SK-N-SH treated with all-trans-retinoic acid at 6 μM for 48 hours (cell line): ENCODE measurements at regions not wholly inside any gene's neighbourhood (a gene's known extent, or its start where the extent isn't known, plus 50 kb on each side); places are given as distances from the start of the nearest gene placed in this dataset.
"Not testable (repeated sequence)": the region's sequence is repeated elsewhere in the genome, so short reads cannot be mapped to it uniquely, and the experiment has no call there.

Experiments
- ATAC-seq: fragments of 200-7000 bp; cut with Tn5 transposase; 3 replicates; pipeline ENCODE4 v1.9.1; 2020; ENCODE audit warnings: mild to moderate bottlenecking, moderate library complexity
- BACH2 ChIP-seq: fragments of 250-450 bp; sonication (Bioruptor Pico); IDR thresholded peaks from 2 replicates; pipeline ENCODE4 v1.9.0; 2021; ENCODE audit warnings: mild to moderate bottlenecking, borderline replicate concordance
- CREB5 ChIP-seq: fragments of 250-450 bp; sonication (Bioruptor Pico); IDR thresholded peaks from 2 replicates; pipeline ENCODE4 v1.5.1; 2020; ENCODE audit warnings: low read depth, mild to moderate bottlenecking, moderate library complexity
- CSDC2 ChIP-seq: fragments of 250-450 bp; sonication (Bioruptor Pico); IDR thresholded peaks from 2 replicates; pipeline ENCODE4 v1.5.0; 2020; ENCODE audit warnings: mild to moderate bottlenecking, moderate library complexity
- ESRRG ChIP-seq: fragments of 250-450 bp; sonication (Bioruptor Pico); IDR thresholded peaks from 2 replicates; pipeline ENCODE4 v1.6.1; 2021; ENCODE audit warnings: mild to moderate bottlenecking
- GLIS3 ChIP-seq: fragments of 250-450 bp; sonication (Bioruptor Pico); IDR thresholded peaks from 2 replicates; pipeline ENCODE4 v1.5.0; 2020; ENCODE audit warnings: mild to moderate bottlenecking, moderate library complexity
- ISL1 ChIP-seq: fragments of 250-450 bp; sonication (Bioruptor Pico); IDR thresholded peaks from 2 replicates; pipeline ENCODE4 v2.1.2; 2022; ENCODE audit warnings: mild to moderate bottlenecking, moderate library complexity
- OSR1 ChIP-seq: fragments of 250-450 bp; sonication (Bioruptor Pico); IDR thresholded peaks from 2 replicates; pipeline ENCODE4 v1.8.0; 2022; ENCODE audit warnings: moderate library complexity, mild to moderate bottlenecking, inconsistent platforms
- PATZ1 ChIP-seq: fragments of 250-450 bp; sonication (Bioruptor Pico); IDR thresholded peaks from 2 replicates; pipeline ENCODE4 v1.8.0; 2020; ENCODE audit warnings: mild to moderate bottlenecking, moderate library complexity, borderline replicate concordance
- POU6F1 ChIP-seq: fragments of 250-450 bp; sonication (Bioruptor Pico); IDR thresholded peaks from 2 replicates; pipeline ENCODE4 v1.8.0; 2021; ENCODE audit warnings: low read depth, mild to moderate bottlenecking, moderate library complexity, borderline replicate concordance
- PPARA ChIP-seq: fragments of 250-450 bp; sonication (Bioruptor Pico); IDR thresholded peaks from 2 replicates; pipeline ENCODE4 v1.5.0; 2020; ENCODE audit warnings: mild to moderate bottlenecking, borderline replicate concordance
- RARB ChIP-seq: fragments of 250-450 bp; sonication (Bioruptor Pico); IDR thresholded peaks from 2 replicates; pipeline ENCODE4 v1.8.0; 2021; ENCODE audit warnings: mild to moderate bottlenecking, moderate library complexity
- SNAI2 ChIP-seq: fragments of 250-450 bp; sonication (Bioruptor Pico); IDR thresholded peaks from 2 replicates; pipeline ENCODE4 v1.5.0; 2020; ENCODE audit warnings: mild to moderate bottlenecking, moderate library complexity
- TCF4 ChIP-seq: fragments of 250-450 bp; sonication (Bioruptor Pico); IDR thresholded peaks from 2 replicates; pipeline ENCODE4 v1.8.0; 2021; ENCODE audit warnings: mild to moderate bottlenecking, moderate library complexity, borderline replicate concordance
- TOX ChIP-seq: fragments of 250-450 bp; sonication (Bioruptor Pico); IDR thresholded peaks from 2 replicates; pipeline ENCODE4 v1.8.0; 2021; ENCODE audit warnings: mild to moderate bottlenecking, moderate library complexity, borderline replicate concordance
- TSHZ2 ChIP-seq: fragments of 250-450 bp; sonication (Bioruptor Pico); IDR thresholded peaks from 2 replicates; pipeline ENCODE4 v1.5.0; 2020; ENCODE audit warnings: mild to moderate bottlenecking, moderate library complexity
- ZC3H10 ChIP-seq: fragments of 250-450 bp; sonication (Bioruptor Pico); IDR thresholded peaks from 2 replicates; pipeline ENCODE4 v1.5.1; 2021; ENCODE audit warnings: mild to moderate bottlenecking, moderate library complexity
- ZFP3 ChIP-seq: fragments of 250-450 bp; sonication (Bioruptor Pico); IDR thresholded peaks from 2 replicates; pipeline ENCODE4 v1.5.0; 2020; ENCODE audit warnings: mild to moderate bottlenecking, moderate library complexity
- ZFP30 ChIP-seq: fragments of 450-650 bp; formaldehyde crosslinking; IDR thresholded peaks from 2 replicates; pipeline ENCODE4 v1.5.0; 2022; ENCODE audit warnings: mild to moderate bottlenecking, moderate library complexity
- ZNF565 ChIP-seq: fragments of 450-650 bp; formaldehyde crosslinking; conservative IDR thresholded peaks from 2 replicates; pipeline ENCODE4 v1.5.0; 2020; ENCODE audit warnings: low read depth, mild to moderate bottlenecking, moderate library complexity
- ZNF70 ChIP-seq: fragments of 450-650 bp; formaldehyde crosslinking; IDR thresholded peaks from 2 replicates; pipeline ENCODE4 v1.5.0; 2020; ENCODE audit warnings: mild to moderate bottlenecking, moderate library complexity

- TF ChIP-seq ZC3H10 (CRISPR knock-in tag) (no peak), POU6F1 (CRISPR knock-in tag) (no peak)
- no peak for ATAC-seq
These were observed 785.3 kb upstream of the SEMA6A start for GRCh38 chr5:117359895-117360294.

- no peak for ATAC-seq
- TF ChIP-seq ZFP3 (CRISPR knock-in tag), result no peak
- peak; percentile 24; the same call in 1 of the 2 replicates for TF ChIP-seq ISL1 (CRISPR knock-in tag)
- no peak for TF ChIP-seq SNAI2 (CRISPR knock-in tag)
These were observed 783.3 kb upstream of the SEMA6A start for GRCh38 chr5:117357886-117358285.

GRCh38 chr5:117347280-117347679 lies 772.7 kb upstream of the SEMA6A start:
- no peak for ATAC-seq
- TF ChIP-seq RARB (CRISPR knock-in tag) (no peak), POU6F1 (CRISPR knock-in tag) (no peak), CREB5 (no peak), PATZ1 (CRISPR knock-in tag) (no peak), PPARA (no peak), CSDC2 (CRISPR knock-in tag) (no peak), ZFP30 (no peak), ZNF565 (CRISPR knock-in tag) (no peak), OSR1 (no peak), GLIS3 (CRISPR knock-in tag) (no peak), ESRRG (CRISPR knock-in tag) (no peak), TSHZ2 (CRISPR knock-in tag) (no peak), ZNF70 (CRISPR knock-in tag) (no peak), BACH2 (CRISPR knock-in tag) (no peak), SNAI2 (CRISPR knock-in tag) (no peak), TOX (CRISPR knock-in tag) (no peak), TCF4 (CRISPR knock-in tag) (no peak)

- not testable (repeated sequence) for ATAC-seq
These were observed 769.1 kb upstream of the SEMA6A start for GRCh38 chr5:117343726-117344125.
